NCI-H2029 (cell line): ENCODE measurements at regions not wholly inside any gene's neighbourhood (a gene's known extent, or its start where the extent isn't known, plus 50 kb on each side); places are given as distances from the start of the nearest gene placed in this dataset.
"Not testable (repeated sequence)": the region's sequence is repeated elsewhere in the genome, so short reads cannot be mapped to it uniquely, and the experiment has no call there.

ENCODE experiments used
- DNase-seq: peaks from one replicate; lab custom pipeline; 2025; lab: John Stamatoyannopoulos, UW

GRCh38 chr16:60137891-60138290 is 1403.8 kb upstream of the GOT2 start:
- DNase-seq: no peak

- no peak for DNase-seq
Observed at GRCh38 chr16:60127196-60127595, 1393.1 kb upstream of the GOT2 start.

- not testable (repeated sequence) for DNase-seq
Observed at GRCh38 chr16:60126115-60126514, 1392.0 kb upstream of the GOT2 start.

DNA sequence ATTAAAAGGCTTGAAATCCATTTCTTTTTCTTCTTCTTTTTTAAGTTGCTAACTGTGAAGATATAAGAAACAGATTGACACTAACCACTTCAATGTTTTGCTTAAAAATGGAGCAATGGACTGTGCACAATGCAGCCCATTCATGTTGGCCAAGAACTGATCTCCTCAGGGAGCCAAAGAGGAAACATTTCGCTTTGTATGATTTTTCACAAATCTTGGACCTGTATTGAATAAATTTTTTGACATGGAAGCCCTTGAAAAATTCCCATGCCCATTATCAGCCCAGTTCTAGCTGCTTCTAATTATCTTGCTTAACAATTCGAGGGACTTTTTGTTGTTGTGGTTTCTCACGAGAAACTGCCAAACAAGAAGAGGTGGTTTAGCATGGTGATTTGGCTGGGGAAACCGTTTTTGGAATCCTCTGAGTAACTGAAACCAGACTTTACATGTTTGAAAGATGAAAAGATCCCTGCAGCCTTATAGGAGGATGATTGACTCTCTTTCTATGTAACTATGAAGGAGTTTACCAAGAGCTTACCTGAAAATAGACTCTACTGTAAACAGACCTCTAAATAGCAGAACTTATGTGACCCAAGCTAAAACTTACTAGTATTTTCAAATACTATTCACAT is 1389.4 kb upstream of the GOT2 start:
- no peak for DNase-seq

GRCh38 chr16:60120586-60120985 is 1386.5 kb upstream of the GOT2 start:
- no peak for DNase-seq

DNA sequence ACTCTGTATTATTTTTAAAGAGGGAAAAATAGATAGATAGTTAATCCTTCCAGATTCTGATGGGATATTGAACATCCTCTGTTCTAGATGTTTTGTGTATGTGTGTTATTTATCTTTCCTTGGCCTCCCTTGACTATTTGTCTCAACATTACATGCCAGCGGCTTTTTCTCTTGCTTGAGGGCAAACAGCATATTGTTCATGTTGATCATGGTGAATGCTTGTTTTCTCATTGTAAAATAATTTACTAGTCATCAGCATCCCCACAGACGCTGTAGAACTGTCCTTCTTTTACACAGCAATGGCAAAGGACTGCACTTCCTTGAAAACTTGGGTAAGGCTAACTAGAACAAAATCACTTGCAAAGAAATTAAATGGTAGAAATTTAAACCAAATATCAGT is 1376.4 kb upstream of the GOT2 start:
- no peak for DNase-seq

DNA sequence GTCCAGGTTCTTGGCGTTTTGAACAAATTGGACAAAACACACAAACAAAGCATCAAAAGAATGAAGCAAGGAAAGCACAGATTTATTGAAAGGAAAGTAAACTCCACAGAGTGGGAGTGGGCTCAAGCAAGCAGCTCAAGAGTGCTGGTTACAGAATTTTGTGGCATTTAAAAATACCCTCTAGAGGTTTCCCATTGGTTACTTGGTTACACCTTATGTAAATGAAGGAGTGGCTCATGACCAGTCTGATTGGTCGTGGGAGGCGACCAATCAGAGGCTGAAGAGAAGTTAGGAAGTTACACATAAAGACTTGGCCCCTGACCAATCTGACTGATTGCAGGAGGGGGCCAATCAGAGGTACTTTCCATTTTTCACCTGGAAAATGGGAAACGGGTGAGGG is 1373.8 kb upstream of the GOT2 start:
- no peak for DNase-seq

DNA sequence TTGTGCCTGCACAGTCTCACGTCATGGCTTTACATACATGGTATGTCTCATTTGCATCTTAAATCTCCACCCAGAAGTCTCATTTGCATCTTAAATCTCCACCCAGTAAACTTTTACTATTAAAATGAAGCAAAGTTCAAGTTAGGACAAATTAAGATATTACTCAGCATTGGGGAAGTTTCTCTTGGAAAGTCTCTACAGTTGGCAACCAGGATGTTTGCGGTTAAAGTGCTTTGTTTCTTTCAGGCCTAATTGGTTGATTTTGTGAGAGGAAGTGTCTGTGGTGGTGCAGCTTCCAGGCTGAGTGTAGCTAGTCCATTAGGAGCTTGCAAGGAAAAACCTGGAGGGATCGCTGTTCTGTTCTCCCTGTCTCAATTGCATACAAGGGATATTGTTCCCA is 1373.3 kb upstream of the GOT2 start:
- DNase-seq: no peak

DNA sequence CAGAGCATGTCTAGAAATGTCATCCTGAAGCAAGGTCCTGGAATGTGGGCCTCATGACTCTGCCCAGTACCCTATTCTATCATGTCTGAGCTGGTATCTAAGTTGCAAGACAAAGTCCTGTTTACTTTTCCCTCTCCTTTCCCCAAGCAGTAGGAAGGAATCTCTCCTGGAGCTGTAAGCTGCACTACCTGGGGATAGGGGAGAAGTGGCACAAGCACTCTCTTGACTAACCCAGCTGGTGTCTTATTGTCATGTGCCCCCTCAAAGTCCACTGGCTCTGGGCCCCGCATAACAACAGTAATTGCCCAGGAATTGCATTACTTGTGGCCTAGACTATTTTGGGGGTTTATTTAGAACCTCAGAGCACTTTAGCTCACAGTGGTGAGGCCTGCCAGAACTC is 1366.3 kb upstream of the GOT2 start:
- no peak for DNase-seq

DNA sequence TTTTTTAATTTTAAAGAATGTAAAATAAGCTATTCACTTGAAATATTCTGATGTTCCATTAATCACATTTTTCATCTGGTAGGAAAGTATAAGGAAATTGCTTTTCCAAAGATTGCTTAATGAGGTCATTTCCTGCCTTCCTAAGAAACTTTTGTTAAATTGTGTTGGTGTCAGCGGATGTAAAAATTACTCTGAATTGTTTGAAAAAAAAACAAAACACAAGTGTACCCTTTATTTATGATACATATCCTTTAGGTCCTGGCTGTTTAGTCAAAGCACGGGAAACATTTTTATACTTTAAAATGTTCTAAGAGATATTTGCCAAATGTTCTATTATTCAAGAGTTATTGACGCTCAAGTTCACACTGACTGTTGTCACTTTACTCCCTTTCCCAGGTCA is 1357.4 kb upstream of the GOT2 start:
- DNase-seq: no peak

DNA sequence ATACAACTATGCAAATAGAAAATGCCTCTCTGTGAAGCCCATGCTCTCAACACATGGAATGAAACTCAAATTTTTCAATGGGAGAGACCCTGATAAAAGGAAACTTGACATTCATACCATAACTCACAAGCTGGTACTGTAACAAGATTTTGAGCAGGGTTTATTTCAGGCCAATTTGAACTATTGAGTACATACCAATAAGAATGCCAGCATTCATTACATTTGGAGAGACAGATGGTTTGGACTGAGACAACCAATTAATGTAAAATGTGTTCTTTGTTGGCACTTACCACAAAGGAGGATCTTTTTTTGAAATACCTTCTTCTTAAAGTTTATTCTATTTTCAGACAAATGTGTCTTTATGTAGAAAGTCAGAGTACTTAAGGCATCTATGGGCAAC is 1357.0 kb upstream of the GOT2 start:
- no peak for DNase-seq

GRCh38 chr16:60087530-60087929 is 1353.4 kb upstream of the GOT2 start:
- no peak for DNase-seq

DNA sequence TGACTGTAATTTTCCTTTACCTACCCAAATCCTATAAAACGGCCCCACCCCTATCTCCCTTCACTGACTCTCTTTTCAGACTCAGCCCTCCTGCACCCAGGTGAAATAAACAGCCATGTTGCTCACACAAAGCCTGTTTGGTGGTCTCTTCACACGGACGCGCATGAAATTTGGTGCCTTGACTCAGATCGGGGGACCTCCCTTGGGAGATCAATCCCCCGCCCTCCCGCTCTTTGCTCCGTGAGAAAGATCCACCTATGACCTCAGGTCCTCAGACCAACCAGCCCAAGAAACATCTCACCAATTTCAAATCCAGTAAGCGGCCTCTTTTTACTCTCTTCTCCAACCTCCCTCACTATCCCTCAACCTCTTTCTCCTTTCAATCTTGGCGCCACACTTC is 1344.7 kb upstream of the GOT2 start:
- not testable (repeated sequence) for DNase-seq

DNA sequence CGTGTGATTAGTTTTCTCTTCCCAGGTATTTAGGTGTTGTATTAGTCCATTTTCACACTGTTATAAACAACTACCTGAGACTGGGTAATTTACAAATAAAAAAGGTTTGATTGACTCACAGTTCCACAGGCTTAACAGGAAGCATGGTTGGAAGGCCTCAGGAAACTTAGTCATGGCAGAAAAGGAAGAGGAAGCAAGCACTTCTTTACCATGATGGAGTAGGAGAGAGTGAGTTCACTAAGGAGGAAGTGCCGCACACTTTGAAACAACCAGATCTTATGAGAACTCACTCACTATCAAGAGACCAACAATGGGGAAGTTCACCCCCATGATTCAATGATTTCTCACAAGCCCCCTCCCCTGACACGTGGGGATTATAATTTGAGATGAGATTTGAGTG is 1343.7 kb upstream of the GOT2 start:
- DNase-seq: no peak

DNA sequence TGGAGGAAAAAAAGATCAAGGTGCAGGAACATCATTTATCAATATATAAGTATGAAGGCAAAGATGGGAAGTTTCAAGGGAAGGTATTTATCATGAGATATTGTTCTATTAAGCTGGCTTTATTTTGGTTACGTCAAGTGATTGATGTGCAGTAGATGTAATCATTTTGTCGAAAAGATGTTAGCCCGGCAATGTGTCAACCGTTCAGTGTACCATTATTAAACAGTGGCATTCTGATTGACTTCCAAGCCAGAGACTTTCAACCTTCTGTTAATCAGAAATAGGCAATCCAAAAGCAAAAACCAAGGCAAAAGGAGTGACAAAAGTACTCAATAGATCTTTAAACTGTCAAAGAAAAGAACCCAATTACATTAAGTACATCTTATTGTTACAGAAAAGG is 1340.3 kb upstream of the GOT2 start:
- no peak for DNase-seq

DNA sequence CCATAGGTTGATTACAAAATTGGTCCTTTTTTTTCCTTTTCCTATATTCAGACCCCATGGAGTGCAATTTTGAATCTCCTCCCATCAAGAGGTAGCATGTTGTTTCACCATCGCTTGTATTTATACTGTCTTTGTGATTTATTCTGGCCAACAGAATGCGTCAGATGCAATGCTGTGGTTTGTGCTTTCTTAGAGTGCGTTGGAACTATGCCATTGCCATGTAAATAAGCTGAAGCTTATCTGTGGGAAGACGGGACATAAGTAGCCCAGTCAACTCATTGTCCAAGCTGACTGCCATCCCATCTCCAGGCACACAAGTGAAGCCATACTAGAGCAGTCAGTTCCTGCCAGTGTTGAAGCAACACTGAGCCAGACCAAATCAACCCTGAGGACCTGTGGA is 1339.3 kb upstream of the GOT2 start:
- no peak for DNase-seq

- DNase-seq: no peak
Observed at GRCh38 chr16:60064026-60064425, 1329.9 kb upstream of the GOT2 start.

DNA sequence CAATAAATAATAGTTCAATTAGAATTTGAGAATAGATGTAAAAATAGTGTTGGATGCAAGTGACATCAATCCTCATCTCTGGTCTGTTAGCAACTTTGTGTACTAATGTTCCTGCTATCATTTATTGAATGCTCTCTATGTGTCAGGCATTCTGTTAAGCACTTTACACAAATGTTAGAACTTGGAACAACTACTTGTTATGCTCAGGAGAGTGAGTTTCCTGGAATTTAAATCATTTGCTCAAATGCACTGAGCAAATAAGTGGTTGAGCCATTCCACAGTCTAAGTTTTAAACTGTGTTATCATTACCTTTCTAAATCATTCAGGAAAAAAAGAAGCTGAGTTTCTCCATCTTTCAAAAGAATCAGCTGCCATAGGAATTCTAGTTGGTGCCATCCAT is 1327.3 kb upstream of the GOT2 start:
- no peak for DNase-seq

DNA sequence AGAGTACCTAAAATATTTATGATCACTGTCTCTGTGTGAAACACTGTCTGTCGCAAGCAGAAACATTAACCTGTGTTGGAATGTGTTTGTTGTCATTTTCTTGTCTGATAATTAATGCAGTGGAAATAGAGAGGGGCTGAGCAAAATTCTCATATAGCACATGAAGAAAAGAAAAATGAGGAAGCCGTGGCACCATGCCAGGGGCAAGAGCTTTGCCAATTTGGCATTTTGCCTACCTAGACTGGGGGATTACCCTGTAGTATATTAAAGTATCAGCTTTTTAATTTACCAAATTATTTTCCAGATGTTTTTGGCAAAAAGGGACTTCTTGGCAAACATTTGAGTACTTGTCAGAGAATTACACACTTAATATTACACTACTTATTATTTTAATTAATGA is 1326.6 kb upstream of the GOT2 start:
- no peak for DNase-seq

GRCh38 chr16:60059141-60059540 is 1325.0 kb upstream of the GOT2 start:
- no peak for DNase-seq

DNA sequence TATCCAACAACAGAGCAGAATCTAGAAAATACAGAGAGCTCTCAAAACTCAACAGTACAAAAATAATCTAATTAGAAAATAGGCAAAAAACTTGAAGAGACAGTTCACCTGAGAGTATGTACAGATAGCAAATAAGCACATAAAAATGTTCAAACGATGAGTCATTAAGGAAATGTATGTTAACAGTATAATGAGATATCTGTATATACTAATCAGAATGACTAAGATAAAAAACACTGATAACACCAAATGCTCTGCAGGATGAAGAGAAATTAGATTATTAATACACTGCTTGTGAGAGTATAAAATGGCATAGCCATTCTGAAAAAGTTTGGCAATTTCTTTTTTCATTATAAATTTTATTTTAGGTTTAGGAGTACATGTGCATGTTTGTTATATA is 1307.6 kb upstream of the GOT2 start:
- no peak for DNase-seq

GRCh38 chr16:60031740-60032139 is 1297.6 kb upstream of the GOT2 start:
- no peak for DNase-seq

GRCh38 chr16:60027351-60027750 is 1293.2 kb upstream of the GOT2 start:
- no peak for DNase-seq

DNA sequence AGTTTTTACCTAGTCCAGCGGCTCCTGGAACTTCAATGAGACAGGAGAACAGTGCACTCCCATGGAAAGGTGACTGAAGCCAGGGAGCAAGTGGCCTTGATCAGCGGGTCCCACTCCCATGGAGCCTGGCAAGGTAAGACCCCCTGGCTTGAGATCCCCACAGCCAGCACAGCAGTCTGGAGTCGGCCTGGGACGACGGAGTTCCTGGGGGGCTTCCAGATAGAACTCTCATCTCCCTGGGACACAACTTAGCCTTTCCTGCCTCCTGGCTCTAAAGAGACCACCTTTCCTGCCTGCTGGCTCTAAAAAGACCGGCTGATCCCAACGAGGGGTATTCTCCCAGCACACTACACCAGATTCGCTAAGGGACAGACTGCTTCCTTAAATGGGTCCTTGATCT is 1279.0 kb upstream of the GOT2 start:
- DNase-seq: no peak

- DNase-seq: no peak
Observed at GRCh38 chr16:60001523-60001922, 1267.4 kb upstream of the GOT2 start.
